ENCODE measurements at regions not wholly inside any gene's neighbourhood (a gene's known extent, or its start where the extent isn't known, plus 50 kb on each side); places are given as distances from the start of the nearest gene placed in this dataset.

GRCh38 chr2:6215053-6215452 is 522.9 kb downstream of the SOX11 start:
- TF ChIP-seq, protein P1, sequence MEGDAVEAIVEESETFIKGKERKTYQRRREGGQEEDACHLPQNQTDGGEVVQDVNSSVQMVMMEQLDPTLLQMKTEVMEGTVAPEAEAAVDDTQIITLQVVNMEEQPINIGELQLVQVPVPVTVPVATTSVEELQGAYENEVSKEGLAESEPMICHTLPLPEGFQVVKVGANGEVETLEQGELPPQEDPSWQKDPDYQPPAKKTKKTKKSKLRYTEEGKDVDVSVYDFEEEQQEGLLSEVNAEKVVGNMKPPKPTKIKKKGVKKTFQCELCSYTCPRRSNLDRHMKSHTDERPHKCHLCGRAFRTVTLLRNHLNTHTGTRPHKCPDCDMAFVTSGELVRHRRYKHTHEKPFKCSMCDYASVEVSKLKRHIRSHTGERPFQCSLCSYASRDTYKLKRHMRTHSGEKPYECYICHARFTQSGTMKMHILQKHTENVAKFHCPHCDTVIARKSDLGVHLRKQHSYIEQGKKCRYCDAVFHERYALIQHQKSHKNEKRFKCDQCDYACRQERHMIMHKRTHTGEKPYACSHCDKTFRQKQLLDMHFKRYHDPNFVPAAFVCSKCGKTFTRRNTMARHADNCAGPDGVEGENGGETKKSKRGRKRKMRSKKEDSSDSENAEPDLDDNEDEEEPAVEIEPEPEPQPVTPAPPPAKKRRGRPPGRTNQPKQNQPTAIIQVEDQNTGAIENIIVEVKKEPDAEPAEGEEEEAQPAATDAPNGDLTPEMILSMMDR (IDR thresholded peaks at IDR 0.05), result no peak
- TF ChIP-seq POLR2A (IDR thresholded peaks at IDR 0.05), result no peak

Data from Peyer's patch (tissue), 4 donors.